Stimulated activated memory B cell treated with anti-CD40 and anti-IgM and Interleukin-4, amounts not matched to agents 10 μg/mL and 1 μg/mL and 100 μg/mL, for 72 hours (primary cell): ENCODE measurements at regions not wholly inside any gene's neighbourhood (a gene's known extent, or its start where the extent isn't known, plus 50 kb on each side); places are given as distances from the start of the nearest gene placed in this dataset.

Experiments
- ATAC-seq: fragments of 150-1000 bp; cut with Tn5 transposase; 2 replicates; pipeline ENCODE4 v1.10.0; 2021
- H3K27ac Mint-ChIP-seq: one replicate; pipeline ENCODE4 v1.8.0; 2022; ENCODE audit warnings: mild to moderate bottlenecking, mixed read lengths
- H3K27me3 Mint-ChIP-seq: one replicate; pipeline ENCODE4 v1.8.0; 2022; ENCODE audit warnings: mixed read lengths
- H3K36me3 Mint-ChIP-seq: one replicate; pipeline ENCODE4 v1.8.0; 2022; ENCODE audit warnings: mixed read lengths
- H3K4me1 Mint-ChIP-seq: one replicate; pipeline ENCODE4 v1.8.0; 2022; ENCODE audit warnings: mixed read lengths
- H3K4me3 Mint-ChIP-seq: one replicate; pipeline ENCODE4 v1.8.0; 2022; ENCODE audit warnings: mild to moderate bottlenecking, moderate library complexity, mixed read lengths
- H3K9me3 Mint-ChIP-seq: one replicate; pipeline ENCODE4 v1.8.0; 2022; ENCODE audit warnings: mixed read lengths

GRCh38 chr5:8434501-8434900 lies 565.6 kb downstream of the MTRR start:
- H3K36me3 Mint-ChIP-seq = no peaks in the 10 kb centered on the region
- H3K4me3 Mint-ChIP-seq = no peak overlapping the region
- no peaks in the 10 kb centered on the region for H3K27me3 Mint-ChIP-seq
- no peak overlapping the region for H3K27ac Mint-ChIP-seq
- ATAC-seq = no peak
- H3K9me3 Mint-ChIP-seq = no peaks in the 10 kb centered on the region
- no peaks in the 10 kb centered on the region for H3K4me1 Mint-ChIP-seq

GRCh38 chr5:8436924-8437323 lies 568.0 kb downstream of the MTRR start:
- H3K27ac Mint-ChIP-seq = no peak overlapping the region
- H3K4me3 Mint-ChIP-seq = no peak overlapping the region
- no peaks in the 10 kb centered on the region for H3K9me3 Mint-ChIP-seq
- no peak for ATAC-seq
- no peaks in the 10 kb centered on the region for H3K27me3 Mint-ChIP-seq
- no peaks in the 10 kb centered on the region for H3K36me3 Mint-ChIP-seq
- no peaks in the 10 kb centered on the region for H3K4me1 Mint-ChIP-seq

- Mint-ChIP-seq H3K27ac (no peak overlapping the region), H3K9me3 (peaks cover 3% of the 10 kb centered on the region), H3K4me3 (no peak overlapping the region), H3K27me3 (no peaks in the 10 kb centered on the region), H3K36me3 (no peaks in the 10 kb centered on the region), H3K4me1 (no peaks in the 10 kb centered on the region)
- ATAC-seq = no peak
These were observed 576.2 kb downstream of the MTRR start for GRCh38 chr5:8445139-8445538.

- H3K36me3 Mint-ChIP-seq = no peaks in the 10 kb centered on the region
- H3K9me3 Mint-ChIP-seq = peaks cover 3% of the 10 kb centered on the region
- no peak overlapping the region for H3K27ac Mint-ChIP-seq
- no peak for ATAC-seq
- no peaks in the 10 kb centered on the region for H3K27me3 Mint-ChIP-seq
- H3K4me1 Mint-ChIP-seq = no peaks in the 10 kb centered on the region
- H3K4me3 Mint-ChIP-seq = no peak overlapping the region
These were observed 577.2 kb downstream of the MTRR start for GRCh38 chr5:8446179-8446578.

- no peaks in the 10 kb centered on the region for H3K27me3 Mint-ChIP-seq
- ATAC-seq = no peak
- peaks cover under 1% of the 10 kb centered on the region for H3K36me3 Mint-ChIP-seq
- peak overlapping the region; percentile 80 for H3K4me3 Mint-ChIP-seq
- no peaks in the 10 kb centered on the region for H3K9me3 Mint-ChIP-seq
- no peaks in the 10 kb centered on the region for H3K4me1 Mint-ChIP-seq
- peak overlapping the region; percentile 68 for H3K27ac Mint-ChIP-seq
These were observed 587.9 kb downstream of the MTRR start for GRCh38 chr5:8456846-8457186.

GRCh38 chr5:8457187-8458037 lies 588.5 kb downstream of the MTRR start:
- peak; percentile 93 for ATAC-seq
- Mint-ChIP-seq H3K9me3 (no peaks in the 10 kb centered on the region), H3K27me3 (no peaks in the 10 kb centered on the region), H3K36me3 (peaks cover 6% of the 10 kb centered on the region), H3K4me1 (no peaks in the 10 kb centered on the region), H3K27ac (peak overlapping the region; percentile 68), H3K4me3 (peak overlapping the region; percentile 80)

GRCh38 chr5:8458038-8458383 lies 589.1 kb downstream of the MTRR start:
- Mint-ChIP-seq H3K36me3 (peaks cover 6% of the 10 kb centered on the region), H3K27me3 (no peaks in the 10 kb centered on the region), H3K4me1 (no peaks in the 10 kb centered on the region), H3K9me3 (peaks cover under 1% of the 10 kb centered on the region), H3K4me3 (peak overlapping the region; percentile 80), H3K27ac (peak overlapping the region; percentile 68)
- peak; percentile 42 for ATAC-seq

GRCh38 chr5:8461543-8461942 lies 592.6 kb downstream of the MTRR start:
- Mint-ChIP-seq H3K27me3 (no peaks in the 10 kb centered on the region), H3K36me3 (peaks cover 6% of the 10 kb centered on the region), H3K4me3 (no peak overlapping the region), H3K9me3 (peaks cover 4% of the 10 kb centered on the region), H3K4me1 (no peaks in the 10 kb centered on the region), H3K27ac (no peak overlapping the region)
- no peak for ATAC-seq

- H3K27ac Mint-ChIP-seq = no peak overlapping the region
- H3K4me1 Mint-ChIP-seq = no peaks in the 10 kb centered on the region
- no peak for ATAC-seq
- H3K9me3 Mint-ChIP-seq = peaks cover 4% of the 10 kb centered on the region
- H3K36me3 Mint-ChIP-seq = peaks cover 6% of the 10 kb centered on the region
- no peaks in the 10 kb centered on the region for H3K27me3 Mint-ChIP-seq
- no peak overlapping the region for H3K4me3 Mint-ChIP-seq
These were observed 593.6 kb downstream of the MTRR start for GRCh38 chr5:8462565-8462964.

- ATAC-seq = no peak
- peaks cover 6% of the 10 kb centered on the region for H3K36me3 Mint-ChIP-seq
- no peak overlapping the region for H3K27ac Mint-ChIP-seq
- no peak overlapping the region for H3K4me3 Mint-ChIP-seq
- H3K27me3 Mint-ChIP-seq = no peaks in the 10 kb centered on the region
- H3K4me1 Mint-ChIP-seq = no peaks in the 10 kb centered on the region
- peaks cover 17% of the 10 kb centered on the region for H3K9me3 Mint-ChIP-seq
These were observed 601.5 kb downstream of the MTRR start for GRCh38 chr5:8470489-8470888.

GRCh38 chr5:8471581-8471980 lies 602.6 kb downstream of the MTRR start:
- Mint-ChIP-seq H3K36me3 (peaks cover 6% of the 10 kb centered on the region), H3K27ac (no peak overlapping the region), H3K4me1 (no peaks in the 10 kb centered on the region), H3K27me3 (no peaks in the 10 kb centered on the region), H3K9me3 (peaks cover 17% of the 10 kb centered on the region), H3K4me3 (no peak overlapping the region)
- ATAC-seq = no peak

GRCh38 chr5:8473016-8473415 lies 604.1 kb downstream of the MTRR start:
- Mint-ChIP-seq H3K27me3 (no peaks in the 10 kb centered on the region), H3K36me3 (peaks cover 6% of the 10 kb centered on the region), H3K9me3 (peaks cover 16% of the 10 kb centered on the region), H3K4me3 (no peak overlapping the region), H3K4me1 (no peaks in the 10 kb centered on the region), H3K27ac (no peak overlapping the region)
- ATAC-seq = no peak

- Mint-ChIP-seq H3K9me3 (peaks cover 13% of the 10 kb centered on the region), H3K4me3 (no peak overlapping the region), H3K36me3 (peaks cover 6% of the 10 kb centered on the region), H3K27me3 (no peaks in the 10 kb centered on the region), H3K27ac (no peak overlapping the region), H3K4me1 (no peaks in the 10 kb centered on the region)
- ATAC-seq = no peak
These were observed 605.0 kb downstream of the MTRR start for GRCh38 chr5:8473827-8474568.

- no peak for ATAC-seq
- Mint-ChIP-seq H3K27me3 (no peaks in the 10 kb centered on the region), H3K36me3 (peaks cover 6% of the 10 kb centered on the region), H3K4me3 (no peak overlapping the region), H3K9me3 (peaks cover 13% of the 10 kb centered on the region), H3K4me1 (no peaks in the 10 kb centered on the region), H3K27ac (no peak overlapping the region)
These were observed 605.6 kb downstream of the MTRR start for GRCh38 chr5:8474569-8474930.

GRCh38 chr5:8478326-8478725 lies 609.4 kb downstream of the MTRR start:
- ATAC-seq = no peak
- Mint-ChIP-seq H3K4me1 (no peaks in the 10 kb centered on the region), H3K4me3 (no peak overlapping the region)

GRCh38 chr5:8481007-8481406 lies 612.1 kb downstream of the MTRR start:
- H3K36me3 Mint-ChIP-seq = no peaks in the 10 kb centered on the region
- no peaks in the 10 kb centered on the region for H3K9me3 Mint-ChIP-seq
- no peak overlapping the region for H3K4me3 Mint-ChIP-seq
- no peaks in the 10 kb centered on the region for H3K4me1 Mint-ChIP-seq
- ATAC-seq = no peak
- no peaks in the 10 kb centered on the region for H3K27me3 Mint-ChIP-seq
- H3K27ac Mint-ChIP-seq = no peak overlapping the region

More at GRCh38 chr5:8478326-8478725, 609.4 kb downstream of the MTRR start:
- no peaks in the 10 kb centered on the region for H3K27me3 Mint-ChIP-seq
- H3K36me3 Mint-ChIP-seq = no peaks in the 10 kb centered on the region
- H3K27ac Mint-ChIP-seq = no peak overlapping the region
- H3K9me3 Mint-ChIP-seq = no peaks in the 10 kb centered on the region
